GM18505 (cell line): ENCODE measurements at regions not wholly inside any gene's neighbourhood (a gene's known extent, or its start where the extent isn't known, plus 50 kb on each side); places are given as distances from the start of the nearest gene placed in this dataset.

ENCODE experiments used
- ATAC-seq: cut with Tn5 transposase; IDR thresholded peaks from one replicate; pipeline ENCODE4 v1.9.1; 2021; ENCODE audit not compliant: unreplicated experiment
- POLR2A ChIP-seq: IDR thresholded peaks from 4 replicates; pipeline ENCODE4 v1.6.1; 2011; ENCODE audit warnings: borderline replicate concordance; ENCODE audit not compliant: insufficient read depth, insufficient read length; ENCODE audit errors: extremely low read depth

DNA sequence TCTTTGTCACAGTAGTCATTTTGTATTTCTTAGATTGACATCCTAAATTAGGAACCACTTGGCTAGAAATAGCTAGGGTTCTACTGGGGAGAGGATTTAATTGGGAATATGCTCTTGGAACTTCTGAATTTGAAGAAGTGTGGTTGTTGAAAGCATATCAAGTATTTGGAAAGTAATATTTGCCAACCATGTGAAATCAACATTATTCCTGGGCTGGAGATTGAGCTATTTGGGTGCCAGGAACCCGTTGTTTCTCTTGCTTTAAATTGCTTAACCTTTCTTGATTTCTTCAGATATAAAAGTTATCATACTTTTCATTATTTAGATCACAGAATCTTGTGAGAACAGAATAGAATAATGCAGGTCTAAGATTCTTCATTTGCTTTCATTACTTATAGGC, 178.4 kb upstream of the ELL2 start:
- ATAC-seq, result no peak
- TF ChIP-seq POLR2A, result no peak

DNA sequence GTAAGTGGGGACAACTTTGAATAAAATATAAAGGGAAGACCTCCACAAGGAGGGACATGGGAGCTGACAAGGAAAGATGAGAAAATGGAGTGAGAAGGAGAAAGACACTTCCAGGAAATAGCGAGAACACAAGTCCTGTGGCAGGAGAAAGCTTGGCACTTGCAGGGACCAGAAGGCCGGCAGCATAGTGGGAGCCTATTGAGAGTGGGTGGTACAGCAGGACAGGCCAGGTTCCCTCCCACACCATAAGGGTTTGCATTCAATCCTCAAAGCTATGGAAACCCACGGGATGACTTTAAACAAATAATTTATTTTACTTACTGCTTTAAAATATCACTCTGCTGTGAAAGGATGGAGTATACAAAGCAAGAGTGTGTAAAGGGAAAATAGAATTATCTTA, 173.2 kb upstream of the ELL2 start:
- TF ChIP-seq POLR2A, result no peak
- ATAC-seq, result no peak

- ATAC-seq, result no peak
- TF ChIP-seq POLR2A, result no peak
Observed at GRCh38 chr5:96133341-96134079, 171.9 kb upstream of the ELL2 start.

GRCh38 chr5:96129276-96129675, 167.6 kb upstream of the ELL2 start:
- no peak for ATAC-seq
- no peak for TF ChIP-seq POLR2A

GRCh38 chr5:96128204-96128864, 166.7 kb upstream of the ELL2 start:
- no peak for TF ChIP-seq POLR2A
- ATAC-seq, result no peak

DNA sequence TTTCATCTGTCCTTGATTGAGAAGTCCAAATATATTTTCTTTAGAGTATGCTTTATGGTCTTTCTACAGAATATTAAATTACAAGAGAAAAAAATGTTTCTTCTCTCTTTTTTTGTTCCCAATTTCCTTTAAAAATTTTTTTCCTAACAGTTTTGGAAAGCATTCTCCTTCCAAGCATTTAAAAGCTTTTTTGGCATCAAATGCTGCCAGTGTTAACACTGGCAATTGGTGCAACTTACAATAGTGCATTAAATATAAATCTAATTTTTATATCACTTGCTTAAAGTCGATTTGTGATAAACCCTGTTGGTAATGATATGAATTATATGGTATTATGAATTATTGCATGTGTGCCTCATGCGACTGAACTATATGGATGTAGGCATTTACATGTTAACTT, 165.9 kb upstream of the ELL2 start:
- no peak for ATAC-seq
- no peak for TF ChIP-seq POLR2A

DNA sequence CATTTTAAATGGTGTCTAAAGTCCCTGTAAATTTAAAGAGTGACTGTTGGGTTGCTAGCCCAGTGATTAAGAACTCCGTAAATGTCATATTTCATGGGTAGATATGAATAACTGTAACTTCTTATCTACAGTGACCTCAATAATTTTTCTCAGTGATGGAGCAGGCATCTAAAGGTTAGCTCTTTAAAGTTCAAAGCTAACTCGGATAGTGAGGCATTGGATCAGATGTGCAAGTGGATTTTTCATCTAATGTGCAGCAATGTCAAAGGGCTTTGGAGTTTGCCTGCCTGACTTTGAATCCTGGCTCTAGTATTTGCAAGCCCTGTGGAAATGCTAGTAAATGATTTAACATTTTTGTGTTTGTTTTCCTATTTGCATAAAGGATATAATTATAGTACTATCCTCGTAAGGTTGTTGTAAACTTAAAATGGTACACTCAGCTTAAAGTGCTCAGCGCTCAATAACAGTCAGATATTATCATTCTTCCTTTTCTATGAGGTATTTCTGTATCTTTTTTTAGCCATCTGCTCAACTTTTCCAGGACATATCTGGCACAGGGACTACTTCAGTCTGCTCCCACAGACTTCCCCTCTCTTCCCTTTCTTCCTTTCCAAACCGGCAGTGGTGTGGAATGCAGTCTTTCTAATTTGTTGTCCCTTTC, 163.7 kb upstream of the ELL2 start:
- TF ChIP-seq POLR2A, result no peak
- no peak for ATAC-seq

DNA sequence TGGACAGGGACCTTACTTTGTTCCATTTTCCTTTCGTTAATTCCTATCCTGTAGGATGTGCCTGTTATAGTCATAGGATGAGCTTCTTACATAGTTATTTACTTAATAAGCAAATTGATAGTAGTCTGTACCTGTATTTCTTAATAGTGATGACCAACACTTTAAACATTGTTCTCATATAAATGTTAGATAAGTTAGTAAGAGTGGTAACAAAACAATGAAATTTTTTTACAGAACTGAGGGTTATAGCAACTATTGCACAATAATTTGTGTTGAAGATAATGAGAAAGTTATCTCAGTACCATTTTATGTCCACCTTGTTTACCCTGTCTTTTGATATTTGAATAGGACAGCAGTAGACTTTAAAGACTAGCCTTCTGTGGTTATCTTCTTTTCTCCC, 162.9 kb upstream of the ELL2 start:
- no peak for TF ChIP-seq POLR2A
- no peak for ATAC-seq

GRCh38 chr5:96123418-96123817, 161.8 kb upstream of the ELL2 start:
- no peak for TF ChIP-seq POLR2A
- no peak for ATAC-seq

- TF ChIP-seq POLR2A, result no peak
- no peak for ATAC-seq
Observed at GRCh38 chr5:96121364-96121763, 159.7 kb upstream of the ELL2 start.

DNA sequence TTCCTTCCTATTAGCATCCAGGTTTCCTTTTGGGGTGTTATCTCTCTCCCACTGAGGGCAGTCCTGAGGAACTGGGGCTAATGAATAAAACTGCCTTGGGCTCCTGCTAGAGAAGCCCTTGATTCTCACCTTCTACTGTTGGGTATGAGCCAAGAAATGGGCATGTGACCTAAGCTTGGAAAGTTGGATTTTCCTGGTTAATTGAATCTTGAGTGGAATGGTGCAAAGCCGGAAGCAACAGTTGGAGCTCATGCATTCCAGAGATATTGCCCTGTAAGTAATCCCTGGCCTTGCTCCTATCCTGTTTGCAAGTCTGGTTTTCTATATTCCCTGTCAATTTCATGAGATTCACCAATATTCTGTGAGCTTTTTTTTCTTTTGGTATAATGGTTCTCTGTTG, 158.5 kb upstream of the ELL2 start:
- no peak for ATAC-seq

DNA sequence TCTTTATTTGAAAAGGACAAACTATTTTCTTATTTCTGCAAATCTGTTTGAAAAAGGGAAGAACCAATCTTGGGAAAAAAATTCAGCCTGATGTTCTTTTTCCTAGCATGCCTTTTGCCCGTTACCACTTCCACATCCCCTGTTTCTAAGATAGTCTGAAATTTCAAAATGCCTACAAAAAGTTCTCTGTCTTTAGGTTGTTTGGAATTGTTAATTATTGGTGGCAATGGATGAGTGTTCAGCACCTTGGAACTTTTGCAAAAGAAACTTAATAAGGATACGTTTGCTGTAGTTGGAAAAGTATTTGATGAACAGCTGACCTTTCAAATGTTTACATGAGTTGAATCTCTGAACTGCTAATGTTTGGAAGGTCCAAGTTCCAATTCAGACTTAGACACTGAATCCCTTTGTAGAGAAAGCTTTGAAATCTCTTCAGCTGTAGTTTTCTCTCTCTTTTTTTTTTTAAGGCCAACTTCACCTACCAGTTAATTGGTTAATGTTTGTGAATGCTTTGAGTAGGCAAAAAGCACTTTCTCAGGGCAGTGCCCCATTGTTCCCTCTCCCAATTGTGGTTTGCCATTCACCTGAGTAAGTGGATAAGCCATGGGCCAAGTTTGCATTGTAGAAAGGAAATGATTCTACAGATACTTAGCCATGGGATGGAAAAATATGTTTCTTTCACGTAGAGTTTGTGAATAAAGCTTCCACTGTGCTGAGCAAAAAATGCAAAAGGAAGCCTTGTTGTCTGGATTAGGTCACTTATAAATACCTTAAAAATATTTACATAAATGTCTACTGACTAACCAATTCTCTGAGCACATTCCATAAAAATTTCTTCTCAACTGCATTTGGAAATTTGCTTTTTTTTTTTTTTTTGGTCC, 156.4 kb upstream of the ELL2 start:
- no peak for TF ChIP-seq POLR2A
- ATAC-seq, result no peak

More for the DNA sequence above, 158.5 kb upstream of the ELL2 start:
- no peak for TF ChIP-seq POLR2A

DNA sequence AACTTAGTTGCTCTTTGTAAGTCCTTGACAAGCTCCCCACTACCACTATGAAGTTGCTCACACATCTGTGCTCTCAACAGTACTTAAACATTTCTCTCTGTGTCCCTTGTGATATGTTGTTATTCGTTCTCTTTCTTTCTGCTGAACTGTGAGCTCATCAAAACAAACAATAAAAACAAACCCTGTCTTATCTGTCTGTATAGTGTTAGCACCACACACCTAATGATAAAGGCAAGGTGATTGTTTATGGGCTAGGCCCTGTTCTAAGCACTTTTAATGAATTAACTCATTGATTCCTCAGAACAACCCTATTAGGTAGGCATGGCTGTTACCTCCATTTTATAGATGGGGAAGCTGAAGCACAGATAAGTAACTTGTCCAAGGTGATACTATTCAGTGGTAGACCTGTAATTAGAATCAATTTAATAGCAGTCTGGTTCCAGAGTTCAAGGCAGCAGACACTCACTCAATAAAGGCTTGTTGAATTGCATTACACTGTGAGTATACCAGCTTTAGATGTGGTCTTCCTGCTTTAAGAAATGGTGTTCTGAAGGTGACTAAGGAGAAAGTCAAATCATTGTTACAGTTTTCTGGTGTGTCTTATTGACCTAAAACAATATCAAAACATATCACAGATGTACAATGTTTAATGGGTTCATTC, 153.6 kb upstream of the ELL2 start:
- ATAC-seq, result no peak
- no peak for TF ChIP-seq POLR2A

GRCh38 chr5:96114736-96115135, 153.1 kb upstream of the ELL2 start:
- no peak for TF ChIP-seq POLR2A
- no peak for ATAC-seq
